ENCODE measurements at regions not wholly inside any gene's neighbourhood (a gene's known extent, or its start where the extent isn't known, plus 50 kb on each side); places are given as distances from the start of the nearest gene placed in this dataset.

DNA sequence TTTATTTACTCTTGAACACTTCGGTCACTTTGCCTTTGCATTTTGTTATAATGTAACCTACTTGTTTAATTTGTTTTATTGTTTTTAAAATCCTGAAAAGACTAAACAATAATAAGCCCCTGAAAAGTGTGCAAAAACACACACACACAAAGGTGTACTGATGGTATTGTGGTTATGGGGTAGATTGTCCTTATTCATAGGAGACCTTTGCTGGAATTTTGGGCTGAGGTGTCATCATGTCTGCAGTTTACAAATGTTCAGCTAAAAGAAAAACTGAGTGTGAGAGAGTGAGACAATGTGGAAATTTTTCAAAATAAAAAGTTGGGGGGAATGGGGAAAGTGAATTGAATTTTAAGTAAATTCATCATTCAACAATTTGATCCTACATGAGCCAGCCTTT, 174.9 kb downstream of the QDPR start:
- no peak for DNase-seq (ENCODE audit: low read depth in 2 of 2)

DNA sequence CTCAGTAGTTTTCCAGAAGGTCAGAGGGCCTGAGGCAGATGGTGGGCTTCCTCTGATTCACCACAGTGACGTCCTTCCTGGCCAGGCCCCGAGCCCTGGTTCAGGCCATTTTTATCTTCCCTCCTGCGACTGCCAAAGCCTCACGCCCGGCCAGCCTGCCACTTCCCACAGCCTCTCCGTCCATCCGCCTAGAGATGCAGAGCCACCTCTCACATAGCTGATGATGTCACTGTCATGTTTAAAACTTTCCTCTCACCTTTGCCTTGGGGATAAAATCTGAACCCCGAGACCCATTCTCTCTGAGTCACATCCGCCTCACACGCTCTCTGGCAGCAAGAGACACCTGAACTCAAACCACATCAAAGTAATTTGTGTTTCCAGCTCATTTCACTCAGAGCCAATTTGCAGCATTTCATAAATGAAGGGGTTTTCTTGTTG, 175.3 kb downstream of the QDPR start:
- DNase-seq (ENCODE audit: low read depth in 2 of 2): peak; percentile 21 to 32

DNA sequence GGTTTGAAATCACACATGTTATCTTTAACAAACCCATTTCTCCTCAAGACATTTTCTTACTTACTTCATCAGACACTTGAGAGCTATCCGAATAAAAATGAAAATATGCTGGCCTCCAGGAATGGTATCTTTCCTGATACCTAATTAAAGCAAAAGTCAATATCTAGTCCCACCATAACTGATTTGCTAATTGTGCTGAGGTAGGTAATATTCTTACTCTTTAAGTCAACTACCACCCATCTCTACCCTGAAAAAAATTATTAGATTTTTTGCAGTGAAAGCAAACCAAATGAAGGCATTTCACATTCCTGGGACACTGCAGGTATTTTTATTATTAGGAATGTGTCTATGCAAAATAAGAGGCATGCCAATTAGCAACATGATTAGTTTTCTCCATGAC, 175.8 kb downstream of the QDPR start:
- DNase-seq (ENCODE audit: low read depth in 2 of 2): no peak

DNA sequence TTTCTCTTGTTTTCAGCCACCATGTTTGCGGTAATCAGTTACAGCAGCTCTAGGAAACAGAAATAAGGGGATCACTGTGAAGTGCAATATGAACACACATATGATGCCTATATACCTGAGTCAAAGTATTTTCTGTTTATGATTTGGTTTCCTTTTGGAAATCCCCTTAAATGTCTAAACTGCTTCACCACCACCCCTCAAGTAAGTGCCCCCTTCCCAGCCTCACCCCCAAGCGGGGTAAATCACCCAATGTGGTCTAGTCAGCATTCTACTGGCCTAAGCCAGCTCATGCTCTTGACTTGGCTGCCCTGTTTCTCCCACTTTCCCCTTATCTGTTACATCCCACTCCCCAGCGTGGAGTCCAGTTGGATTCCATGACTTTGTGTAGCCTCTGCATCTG, 176.5 kb downstream of the QDPR start:
- no peak for DNase-seq (ENCODE audit: low read depth in 2 of 2)

DNA sequence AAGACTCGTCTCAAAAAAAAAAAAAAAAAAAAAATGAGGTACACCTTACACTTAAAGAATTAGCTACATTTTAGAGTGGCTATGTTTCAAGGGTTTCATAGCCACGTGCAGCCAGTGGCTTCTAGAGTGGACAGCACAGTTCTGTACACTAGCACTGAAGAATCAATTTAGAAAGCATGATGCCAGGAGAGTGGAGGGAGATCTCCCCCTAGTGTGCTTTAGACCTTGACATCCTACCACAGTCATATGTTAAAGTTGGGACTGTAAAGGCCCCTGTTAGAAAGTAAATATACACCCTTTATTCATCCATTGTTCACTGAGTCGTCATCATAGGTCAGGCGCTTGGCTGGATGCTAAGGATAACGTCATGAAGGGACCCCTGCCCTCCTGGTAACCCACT, 179.4 kb downstream of the QDPR start:
- DNase-seq (ENCODE audit: low read depth in 2 of 2): no peak

DNA sequence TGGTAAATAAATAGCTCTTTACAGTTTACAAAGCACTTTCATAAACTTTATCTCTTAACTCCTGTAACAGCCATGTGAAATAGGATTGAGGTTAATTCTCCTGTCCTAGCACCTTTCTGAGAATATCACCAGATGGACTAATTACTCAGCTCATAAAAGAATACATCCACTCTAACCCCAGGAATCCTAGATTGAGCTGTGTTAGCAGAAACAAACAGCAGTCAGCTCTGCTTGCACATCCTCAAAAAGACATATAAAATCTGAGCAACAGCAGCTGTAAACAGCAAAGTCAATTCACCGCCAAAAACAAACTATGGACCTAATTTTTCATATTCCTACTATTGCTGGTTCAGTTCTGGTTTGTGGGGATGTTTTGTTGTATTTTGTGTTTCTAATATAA, 182.8 kb downstream of the QDPR start:
- DNase-seq (ENCODE audit: low read depth in 2 of 2): no peak

DNA sequence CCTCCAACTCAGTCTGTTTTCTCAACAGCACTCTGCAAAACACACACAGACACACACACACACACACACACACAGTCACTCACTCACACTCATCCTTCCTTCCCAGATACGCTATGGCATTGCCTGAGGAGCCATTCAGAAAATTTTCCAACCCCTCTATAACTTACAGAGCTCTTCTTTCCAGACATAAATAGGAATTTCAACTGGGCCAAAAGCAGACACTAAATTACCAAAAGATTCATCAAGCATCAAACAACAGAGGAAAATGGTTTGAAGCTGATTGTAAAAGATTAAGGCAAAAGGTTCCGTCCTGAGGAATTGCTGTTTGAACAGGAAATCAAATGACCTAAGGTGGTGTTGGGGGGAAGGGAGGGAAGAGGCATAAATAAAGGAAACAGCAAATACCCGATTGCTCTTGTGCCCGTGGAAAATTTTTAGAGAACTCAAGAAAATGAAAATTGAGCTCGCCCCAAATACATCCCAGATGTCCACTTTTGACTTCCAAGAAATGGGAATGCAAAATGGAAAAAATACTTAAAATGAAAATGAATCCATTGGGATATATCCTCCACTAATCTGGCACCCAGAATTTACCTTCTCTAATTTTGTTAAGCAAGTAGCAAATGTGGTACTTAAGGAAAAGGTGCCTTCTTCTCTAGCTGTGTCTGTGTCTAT, 183.6 kb downstream of the QDPR start:
- no peak for DNase-seq (ENCODE audit: low read depth in 2 of 2)

DNA sequence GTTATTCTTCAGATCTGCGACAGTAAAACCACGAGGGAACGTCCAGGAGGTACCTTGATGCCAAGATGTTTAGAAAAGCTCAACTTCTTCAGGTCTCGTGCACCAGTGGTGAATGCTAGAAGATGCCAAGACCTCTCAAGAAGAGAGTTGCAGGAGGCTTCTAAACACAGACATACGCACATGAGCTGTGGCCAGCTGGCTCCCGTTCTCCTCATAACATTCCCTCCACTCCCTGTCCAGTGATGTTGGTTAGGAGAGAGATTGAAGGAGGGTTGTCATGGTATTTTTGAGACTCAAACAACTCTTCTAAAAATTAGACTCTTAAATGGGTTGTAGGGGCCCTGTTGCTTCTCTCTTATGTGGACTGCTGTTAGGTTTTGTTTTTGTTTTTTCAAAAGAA, 184.3 kb downstream of the QDPR start:
- no peak for DNase-seq (ENCODE audit: low read depth in 2 of 2)

DNA sequence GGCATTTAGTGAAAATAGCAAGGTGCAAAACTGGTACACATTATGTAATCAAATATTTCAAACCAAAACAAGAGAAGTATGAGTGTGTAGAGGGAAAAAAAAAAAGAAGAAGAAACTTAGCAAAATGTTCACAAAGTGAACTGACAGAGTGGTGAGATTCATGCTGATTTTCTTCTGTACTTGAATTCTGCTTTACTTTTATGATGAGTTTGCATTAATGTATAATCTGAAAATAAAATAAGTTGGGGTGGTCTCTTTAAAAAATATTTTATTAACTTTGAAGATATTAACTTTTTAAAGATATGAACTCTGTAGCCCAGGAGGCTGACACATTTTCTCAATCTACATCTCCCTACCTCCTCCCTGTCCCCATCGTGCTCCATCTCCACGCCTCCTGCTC, 185.1 kb downstream of the QDPR start:
- no peak for DNase-seq (ENCODE audit: low read depth in 2 of 2)

DNA sequence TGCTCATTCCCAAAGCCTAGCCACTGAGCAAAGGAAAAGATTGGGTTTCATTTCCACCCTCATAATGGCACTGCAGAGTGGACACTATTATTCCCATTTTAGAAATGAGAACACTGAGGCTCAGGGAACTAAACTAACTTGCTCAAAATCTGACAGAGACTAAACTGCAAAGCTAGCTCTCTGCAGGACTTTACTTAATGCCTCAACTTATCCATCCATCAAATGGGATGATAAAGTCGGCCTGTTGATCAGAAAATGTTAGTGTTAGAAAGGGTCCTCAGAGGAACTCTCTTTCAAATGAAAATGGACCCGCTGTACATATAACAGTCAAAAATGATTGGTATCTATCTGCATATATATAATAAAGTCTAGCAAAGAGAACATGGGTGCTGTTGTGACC, 186.8 kb downstream of the QDPR start:
- no peak for DNase-seq (ENCODE audit: low read depth in 2 of 2)

DNA sequence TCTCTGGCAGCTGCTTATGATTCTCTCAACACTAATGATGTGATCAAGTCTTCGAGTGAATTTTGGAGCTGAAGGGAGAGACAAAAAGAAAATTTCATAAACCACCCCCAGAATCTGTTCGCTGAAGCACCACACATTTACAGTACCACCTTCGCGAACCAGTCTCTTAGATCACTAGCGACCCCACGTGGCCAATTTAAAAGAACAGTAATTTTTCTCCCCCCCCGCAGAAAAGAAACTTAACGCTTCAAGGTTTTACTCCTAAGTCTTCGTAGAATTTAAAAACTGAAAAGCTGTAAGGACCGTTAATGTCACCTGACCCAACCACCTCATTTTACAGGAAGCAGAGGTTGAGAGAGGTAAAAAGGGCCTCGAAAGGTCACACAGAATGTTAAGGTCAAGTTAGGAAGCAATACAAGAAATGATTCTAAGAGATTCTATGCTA, 187.5 kb downstream of the QDPR start:
- DNase-seq (ENCODE audit: low read depth in 2 of 2): peak in 1 of 2 donors; percentile 30

DNA sequence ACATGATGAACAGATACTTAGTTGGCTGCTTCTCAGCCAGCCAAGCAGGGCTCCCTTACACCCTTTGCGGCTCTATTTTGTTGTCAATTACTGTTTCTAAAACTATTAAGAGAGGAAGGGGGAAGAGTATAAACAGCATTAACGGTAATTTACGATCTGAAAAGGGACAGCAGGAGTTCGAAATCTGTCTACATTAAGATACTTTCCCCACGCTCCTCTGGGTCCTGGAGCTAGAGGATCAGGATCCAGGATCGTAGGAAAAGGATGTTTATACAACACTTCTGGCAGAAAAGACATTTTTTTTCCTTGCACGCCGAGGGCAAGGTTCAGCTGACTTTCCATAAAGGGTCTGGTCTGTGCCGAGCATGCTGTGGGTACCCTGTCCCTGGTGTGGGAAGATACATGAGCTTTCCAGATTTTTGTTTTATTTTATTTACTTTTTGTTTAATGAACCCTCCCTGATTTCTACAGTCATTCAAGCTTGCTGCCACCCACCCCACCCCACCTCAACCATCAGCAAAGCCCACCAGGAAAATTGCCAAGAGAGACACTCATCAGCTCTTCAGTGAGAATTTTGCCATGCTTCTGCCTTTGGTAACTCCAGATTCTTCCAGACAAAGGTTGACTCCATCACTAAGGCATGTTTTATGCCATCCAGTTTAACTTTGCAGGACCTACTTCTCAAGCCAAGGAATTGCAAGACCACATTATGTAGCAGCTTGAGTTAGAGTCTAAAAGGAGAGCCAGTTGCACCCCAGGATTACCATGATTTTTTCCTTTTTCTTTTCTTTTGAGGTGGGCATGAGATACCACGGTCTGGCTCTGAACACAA, 188.1 kb downstream of the QDPR start:
- DNase-seq (ENCODE audit: low read depth in 2 of 2): no peak

DNA sequence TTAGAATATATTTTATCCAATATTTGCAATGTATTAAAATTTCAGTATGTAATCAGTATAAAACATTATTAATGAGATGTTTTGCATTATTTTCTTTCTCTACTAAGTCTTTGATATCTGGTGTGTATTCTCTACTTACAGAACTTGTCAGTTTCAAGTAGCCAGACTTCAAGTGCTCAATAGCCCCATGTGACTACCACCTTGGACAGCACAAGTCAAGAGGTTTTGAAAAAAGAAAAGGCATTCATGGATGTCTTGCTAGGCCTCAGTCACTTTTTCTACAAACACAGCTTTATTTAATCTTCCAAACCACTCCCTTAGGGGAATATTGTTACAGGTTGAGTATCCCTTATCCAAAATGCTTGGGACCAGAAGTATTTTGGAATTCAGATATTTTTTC, 189.4 kb downstream of the QDPR start:
- DNase-seq (ENCODE audit: low read depth in 2 of 2): no peak

DNA sequence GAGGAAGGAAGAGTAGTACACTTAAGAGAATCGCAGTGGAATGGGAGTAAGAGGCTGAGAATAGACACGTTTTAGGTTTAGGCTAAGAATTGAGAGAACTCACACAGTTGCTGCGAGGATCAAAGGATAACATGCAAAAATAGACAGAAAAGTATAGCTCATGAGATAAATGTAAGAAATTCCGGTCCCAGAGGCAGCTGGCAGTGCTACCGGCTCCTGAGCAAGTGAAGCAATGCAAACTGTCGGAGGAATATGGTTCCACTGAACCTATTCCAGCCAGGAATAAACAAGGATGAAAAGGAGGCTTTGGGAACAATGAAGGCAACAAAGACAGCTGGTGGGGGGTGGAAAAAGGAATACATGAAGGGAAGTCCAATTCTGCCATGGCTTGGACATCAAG, 191.8 kb downstream of the QDPR start:
- no peak for DNase-seq (ENCODE audit: low read depth in 2 of 2)

DNA sequence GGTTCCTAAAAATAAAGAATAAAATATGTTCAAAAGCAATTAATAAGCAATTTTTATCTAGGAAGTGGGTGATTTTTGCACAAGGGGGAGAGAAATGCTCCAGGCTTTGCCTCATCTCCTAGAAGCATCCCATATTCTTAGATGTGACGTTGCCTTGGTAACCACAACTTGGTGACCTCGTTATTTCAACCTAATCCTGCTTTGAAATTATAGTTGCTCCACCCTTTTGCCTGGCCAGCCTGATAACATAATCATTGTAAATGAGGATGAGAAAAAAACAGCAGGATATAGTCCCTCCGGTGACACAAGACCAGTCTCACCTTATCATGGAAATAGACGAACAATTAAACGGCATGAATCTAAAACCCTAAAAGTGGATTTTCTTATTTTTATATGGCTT, 194.4 kb downstream of the QDPR start:
- DNase-seq (ENCODE audit: low read depth in 2 of 2): no peak

DNA sequence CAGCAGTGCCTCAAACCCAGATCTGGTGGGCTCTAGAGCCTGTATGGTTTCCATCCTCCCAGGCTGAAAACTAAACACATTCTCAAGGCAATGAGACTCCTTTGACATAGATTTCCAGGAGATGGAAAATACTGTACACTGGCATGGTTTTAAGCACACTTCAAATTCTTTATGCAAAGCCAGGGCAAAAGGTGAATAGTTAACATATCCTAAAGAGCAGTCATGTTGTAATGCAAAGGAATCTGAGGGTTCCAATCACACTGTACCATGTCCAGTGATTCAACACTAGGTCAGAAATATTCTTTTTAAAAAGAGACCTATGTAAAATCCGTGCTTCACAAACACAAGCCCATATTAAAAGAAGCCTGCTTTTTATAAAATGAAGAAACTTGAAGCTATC, 195.3 kb downstream of the QDPR start:
- no peak for DNase-seq (ENCODE audit: low read depth in 2 of 2)

DNA sequence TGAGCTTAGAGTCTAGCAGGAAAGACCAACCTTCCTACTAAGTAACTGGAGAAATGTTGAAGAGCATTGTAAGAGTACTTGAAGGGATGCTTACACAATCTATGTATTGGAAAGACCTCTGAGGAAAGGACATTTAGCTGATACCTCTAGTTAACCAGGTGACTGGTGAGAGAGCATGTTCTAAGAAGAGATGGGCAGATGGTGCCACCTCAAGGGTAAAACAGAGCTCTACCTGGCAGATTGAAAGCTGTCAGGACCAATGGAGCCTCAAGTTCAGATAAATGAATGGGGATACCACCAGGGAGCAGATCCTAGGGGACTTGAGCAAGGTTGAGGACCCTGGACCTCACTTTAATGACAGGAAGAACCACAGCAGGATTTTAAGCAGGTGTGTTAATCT, 196.4 kb downstream of the QDPR start:
- no peak for DNase-seq (ENCODE audit: low read depth in 2 of 2)

DNA sequence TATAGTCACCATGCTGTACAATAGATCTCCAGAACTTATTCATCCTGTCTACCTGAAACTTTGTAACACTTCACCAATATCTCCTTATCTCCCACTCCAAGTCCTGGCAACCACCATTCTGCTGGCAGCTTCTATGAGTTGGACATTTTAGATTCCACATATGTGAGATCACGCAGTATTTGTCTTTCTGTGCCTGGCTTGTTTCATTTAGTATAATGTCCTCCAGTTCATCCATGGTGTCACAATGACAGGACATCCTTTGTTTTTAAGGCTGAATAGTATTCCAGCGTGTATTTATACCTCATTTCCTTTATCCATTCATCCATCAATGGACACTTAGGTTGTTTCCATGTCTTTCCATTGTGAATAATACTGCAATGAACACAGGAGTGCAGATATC, 198.7 kb downstream of the QDPR start:
- DNase-seq (ENCODE audit: low read depth in 2 of 2): no peak

DNA sequence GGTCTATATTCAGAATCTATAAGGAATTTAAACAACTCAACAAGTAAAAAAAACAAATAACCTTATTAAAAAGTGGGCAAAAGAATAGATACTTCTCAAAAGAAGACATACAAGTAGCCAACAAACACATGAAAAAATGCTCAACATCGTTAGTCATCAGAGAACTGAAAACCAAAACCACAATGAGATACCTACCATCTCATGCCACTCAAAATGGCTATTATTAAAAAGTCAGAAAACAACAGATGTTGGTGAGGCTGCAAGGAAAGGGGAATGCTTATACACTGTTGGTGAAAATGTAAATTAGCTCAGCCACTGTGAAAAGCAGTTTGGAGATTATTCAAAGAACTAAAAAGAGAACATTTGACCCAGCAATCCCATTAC, 201.6 kb downstream of the QDPR start:
- no peak for DNase-seq (ENCODE audit: low read depth in 2 of 2)

DNA sequence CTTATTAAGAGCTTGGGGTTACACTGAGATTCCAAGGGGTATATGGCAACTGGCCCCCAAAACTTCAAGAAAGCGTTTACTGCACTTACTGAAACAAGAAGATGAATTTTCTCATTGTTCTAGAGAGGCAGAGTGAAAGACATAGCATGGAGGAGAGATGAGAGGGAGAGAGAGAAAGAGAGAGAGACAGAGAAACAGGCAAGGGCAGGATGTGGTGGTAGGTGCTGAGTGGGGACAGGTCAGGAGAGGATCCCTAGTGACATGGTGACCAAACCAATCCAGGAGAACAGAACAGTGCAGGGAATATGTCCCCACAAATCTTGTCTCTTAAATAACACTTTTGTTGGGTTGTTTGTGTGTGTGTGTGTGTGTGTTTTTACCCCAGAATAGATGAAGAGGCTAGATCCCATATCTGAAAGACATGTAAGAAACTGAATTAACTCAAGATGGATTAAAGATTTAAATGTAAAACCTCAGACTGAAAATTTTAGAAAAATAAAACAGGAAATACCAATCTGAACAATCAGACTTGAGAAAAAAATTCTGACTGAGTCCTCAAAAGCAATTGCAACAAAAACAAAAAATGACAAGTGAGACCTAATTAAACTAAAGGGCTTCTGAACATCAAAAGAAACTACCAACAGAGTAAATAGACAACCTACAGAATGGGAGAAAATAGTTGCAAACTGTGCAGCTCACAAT, 202.2 kb downstream of the QDPR start:
- no peak for DNase-seq (ENCODE audit: low read depth in 2 of 2)

DNA sequence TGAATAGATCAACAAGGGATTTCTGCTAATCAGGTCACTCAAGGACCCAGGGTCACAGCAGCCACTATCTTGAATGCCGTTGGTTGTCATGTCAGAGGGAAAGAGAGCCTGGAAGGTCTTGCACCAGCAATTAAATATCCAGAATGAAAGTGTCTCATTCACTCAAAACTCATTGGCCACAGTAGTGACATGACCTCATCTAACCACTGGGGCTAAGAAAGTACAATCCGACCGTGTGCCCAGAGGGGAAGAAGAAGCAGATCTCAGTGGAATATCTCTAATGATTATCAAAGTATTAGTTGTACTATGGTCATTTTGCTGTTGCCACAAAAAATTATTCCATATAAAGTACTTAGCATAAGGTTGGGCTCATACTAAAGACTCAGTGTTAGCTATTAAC, 210.0 kb downstream of the QDPR start:
- no peak for DNase-seq (ENCODE audit: low read depth in 2 of 2)

DNA sequence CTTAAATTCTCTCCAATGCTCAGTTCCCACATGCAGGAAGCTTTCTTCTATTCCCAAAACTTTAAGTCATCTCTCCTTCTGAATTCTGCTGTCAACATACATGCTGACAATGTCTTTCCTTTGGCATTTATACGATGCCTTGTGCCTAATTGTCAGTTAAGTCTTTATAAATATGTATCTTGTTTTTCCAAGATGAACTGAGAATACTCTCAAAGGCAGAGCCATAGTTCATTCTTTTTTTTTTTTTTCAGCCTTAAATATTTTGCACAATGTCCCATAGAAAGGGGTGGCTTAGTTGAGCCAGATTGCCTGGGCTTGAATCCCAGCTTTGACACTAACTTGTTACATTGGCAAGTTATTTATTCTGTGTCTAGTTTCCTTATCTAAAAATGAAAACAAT, 210.6 kb downstream of the QDPR start:
- no peak for DNase-seq (ENCODE audit: low read depth in 2 of 2)
